Suppressor macrophage (primary cell): ENCODE measurements at regions not wholly inside any gene's neighbourhood (a gene's known extent, or its start where the extent isn't known, plus 50 kb on each side); places are given as distances from the start of the nearest gene placed in this dataset.

Source experiments
- DNase-seq, 4 experiments: peaks; one replicate each; pipeline ENCODE4 v3.0.0-alpha.2; 2020 to 2022

GRCh38 chr19:30083125-30083681 is 141.2 kb downstream of the URI1 start:
- DNase-seq, result no peak

- no peak for DNase-seq
Observed at GRCh38 chr19:30083701-30084156, 141.7 kb downstream of the URI1 start.

- DNase-seq, result no peak
Observed at GRCh38 chr19:30084390-30084819, 142.4 kb downstream of the URI1 start.

GRCh38 chr19:30085394-30085793 is 143.4 kb downstream of the URI1 start:
- DNase-seq, result no peak

GRCh38 chr19:30086220-30086619 is 144.2 kb downstream of the URI1 start:
- DNase-seq, result no peak

- DNase-seq, result no peak
Observed at GRCh38 chr19:30086916-30087315, 144.9 kb downstream of the URI1 start.

GRCh38 chr19:30087381-30088138 is 145.5 kb downstream of the URI1 start:
- DNase-seq, result no peak

GRCh38 chr19:30088567-30088966 is 146.5 kb downstream of the URI1 start:
- no peak for DNase-seq

GRCh38 chr19:30089086-30089665 is 147.1 kb downstream of the URI1 start:
- DNase-seq, result no peak

GRCh38 chr19:30090476-30090875 is 148.4 kb downstream of the URI1 start:
- DNase-seq, result no peak

- no peak for DNase-seq
Observed at GRCh38 chr19:30090963-30091362, 148.9 kb downstream of the URI1 start.

- no peak for DNase-seq
Observed at GRCh38 chr19:30091456-30091855, 149.4 kb downstream of the URI1 start.

- no peak for DNase-seq
Observed at GRCh38 chr19:30091856-30092255, 149.8 kb downstream of the URI1 start.

GRCh38 chr19:30092721-30093569 is 150.9 kb downstream of the URI1 start:
- DNase-seq, result no peak

GRCh38 chr19:30093966-30094755 is 152.1 kb downstream of the URI1 start:
- DNase-seq, result no peak

- DNase-seq, result no peak
Observed at GRCh38 chr19:30094756-30095140, 152.7 kb downstream of the URI1 start.

GRCh38 chr19:30095171-30095570 is 153.1 kb downstream of the URI1 start:
- DNase-seq, result no peak

- no peak for DNase-seq
Observed at GRCh38 chr19:30096596-30097370, 154.7 kb downstream of the URI1 start.

GRCh38 chr19:30097746-30098280 is 155.8 kb downstream of the URI1 start:
- DNase-seq, result no peak

GRCh38 chr19:30102239-30102638 is 160.2 kb downstream of the URI1 start:
- DNase-seq, result no peak

- no peak for DNase-seq
Observed at GRCh38 chr19:30102666-30103065, 160.6 kb downstream of the URI1 start.
